IMR-90 (cell line): ENCODE measurements at regions not wholly inside any gene's neighbourhood (a gene's known extent, or its start where the extent isn't known, plus 50 kb on each side); places are given as distances from the start of the nearest gene placed in this dataset.

Experiments
- CTCF ChIP-seq: conservative IDR thresholded peaks from 2 replicates; pipeline ENCODE4 v1.5.1; 2012; ENCODE audit warnings: mild to moderate bottlenecking, low read depth, low read length, improper control_type of control experiment
- RAD21 ChIP-seq: IDR thresholded peaks from 2 replicates; pipeline ENCODE4 v1.6.1; 2012; ENCODE audit warnings: low read length, improper control_type of control experiment

GRCh38 chr6:167555836-167556235 is 230.9 kb downstream of the TTLL2 start:
- TF ChIP-seq CTCF (no peak), RAD21 (no peak)
